Breast epithelium (tissue), 4 donors: ENCODE measurements at regions not wholly inside any gene's neighbourhood (a gene's known extent, or its start where the extent isn't known, plus 50 kb on each side); places are given as distances from the start of the nearest gene placed in this dataset.

Experiments
- DNase-seq, 2 donors: peaks; one replicate each; pipeline ENCODE4 v3.0.0-alpha.2; 2019; ENCODE audit warnings: low spot score in 2 of 2
- H3K27ac ChIP-seq, 2 donors: fragments of 200-600 bp; sonication (generic) in 1 of 2; one replicate each; pipeline ENCODE4 v1.5.1; 2016 to 2019; ENCODE audit warnings: mild to moderate bottlenecking in 1 of 2
- H3K27me3 ChIP-seq, 2 donors: fragments of 200-600 bp; sonication (generic) in 1 of 2; one replicate each; pipeline versions ENCODE4 v1.5.1 to v1.6.0; 2017 to 2019; ENCODE audit warnings: control low read depth in 1 of 2, mild to moderate bottlenecking in 1 of 2
- H3K36me3 ChIP-seq: fragments of 200-600 bp; one replicate; pipeline ENCODE4 v1.5.1; 2019
- H3K4me1 ChIP-seq, 2 donors: fragments of 200-600 bp; sonication (generic); one replicate each; pipeline ENCODE4 v1.5.1; 2016 to 2019; ENCODE audit warnings: control low read depth in 1 of 2
- H3K4me3 ChIP-seq, 3 donors: fragments of 200-600 bp; sonication (generic); 1 replicate in 2 of 3; 2 replicates in 1 of 3; pipeline ENCODE4 v1.5.1; 2016 to 2019; ENCODE audit warnings: mild to moderate bottlenecking in 3 of 3, moderate library complexity in 2 of 3
- H3K9me3 ChIP-seq, 2 donors: fragments of 200-600 bp; sonication (generic) in 1 of 2; one replicate each; pipeline ENCODE4 v1.5.1; 2016 to 2019; ENCODE audit warnings: control low read depth in 1 of 2
- POLR2A ChIP-seq: fragments of 450-650 bp; IDR thresholded peaks from one replicate; pipeline ENCODE4 v1.6.1; 2016; ENCODE audit warnings: antibody characterized with exemption, mild to moderate bottlenecking, moderate library complexity
- POLR2AphosphoS5 ChIP-seq, 3 donors: sonication (generic); formaldehyde crosslinking; IDR thresholded peaks; one replicate each; pipeline ENCODE4 v1.6.1; 2017; ENCODE audit warnings: antibody characterized with exemption in 3 of 3
- intact Hi-C: fragments of 100-400 bp; cut with DNase I; formaldehyde crosslinking; loops from one replicate; pipeline ENCODE4 v1.15.1; 2023; ENCODE audit warnings: low total_unique reads
- TF ChIP-seq, protein P1 (sequence below), 3 donors: fragments of 450-650 bp; IDR thresholded peaks; one replicate each; pipeline ENCODE4 v1.5.1; 2016 to 2017; ENCODE audit warnings: antibody characterized with exemption in 3 of 3, mild to moderate bottlenecking in 3 of 3, moderate library complexity in 3 of 3

DNA sequence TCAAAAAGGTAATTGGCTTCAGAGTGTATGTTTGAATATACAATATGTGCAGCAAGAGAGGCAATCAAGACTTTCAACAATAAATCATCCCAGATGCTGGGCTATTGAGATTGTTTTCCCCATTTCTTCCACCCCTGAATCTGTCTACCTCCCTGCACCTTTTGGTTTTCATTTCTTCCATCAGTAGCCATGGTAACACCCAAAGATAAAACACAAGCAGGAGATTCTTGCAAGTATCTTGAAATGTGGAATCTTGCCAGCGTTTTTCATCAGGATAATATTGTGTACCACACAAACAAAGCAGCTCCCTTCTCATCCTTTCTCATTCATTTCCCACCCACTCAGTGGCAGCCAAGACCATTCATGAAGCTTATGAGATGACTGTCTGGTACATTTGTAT lies 73.0 kb upstream of the NRSN1 start:
- H3K4me3 ChIP-seq, result no peak overlapping the region
- H3K36me3 ChIP-seq, result no peaks in the 10 kb centered on the region
- intact Hi-C loops, result no loop called here
- no peaks in the 10 kb centered on the region for H3K27me3 ChIP-seq
- TF ChIP-seq POLR2A (no peak), POLR2AphosphoS5 (IDR thresholded peaks at IDR 0.05) (no peak)
- TF ChIP-seq, protein P1, sequence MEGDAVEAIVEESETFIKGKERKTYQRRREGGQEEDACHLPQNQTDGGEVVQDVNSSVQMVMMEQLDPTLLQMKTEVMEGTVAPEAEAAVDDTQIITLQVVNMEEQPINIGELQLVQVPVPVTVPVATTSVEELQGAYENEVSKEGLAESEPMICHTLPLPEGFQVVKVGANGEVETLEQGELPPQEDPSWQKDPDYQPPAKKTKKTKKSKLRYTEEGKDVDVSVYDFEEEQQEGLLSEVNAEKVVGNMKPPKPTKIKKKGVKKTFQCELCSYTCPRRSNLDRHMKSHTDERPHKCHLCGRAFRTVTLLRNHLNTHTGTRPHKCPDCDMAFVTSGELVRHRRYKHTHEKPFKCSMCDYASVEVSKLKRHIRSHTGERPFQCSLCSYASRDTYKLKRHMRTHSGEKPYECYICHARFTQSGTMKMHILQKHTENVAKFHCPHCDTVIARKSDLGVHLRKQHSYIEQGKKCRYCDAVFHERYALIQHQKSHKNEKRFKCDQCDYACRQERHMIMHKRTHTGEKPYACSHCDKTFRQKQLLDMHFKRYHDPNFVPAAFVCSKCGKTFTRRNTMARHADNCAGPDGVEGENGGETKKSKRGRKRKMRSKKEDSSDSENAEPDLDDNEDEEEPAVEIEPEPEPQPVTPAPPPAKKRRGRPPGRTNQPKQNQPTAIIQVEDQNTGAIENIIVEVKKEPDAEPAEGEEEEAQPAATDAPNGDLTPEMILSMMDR (IDR thresholded peaks at IDR 0.05), result no peak
- H3K9me3 ChIP-seq, result no peaks in the 10 kb centered on the region
- H3K27ac ChIP-seq, result no peak overlapping the region
- no peak for DNase-seq
- no peaks in the 10 kb centered on the region for H3K4me1 ChIP-seq

GRCh38 chr6:24054388-24054787 lies 71.6 kb upstream of the NRSN1 start:
- no peaks in the 10 kb centered on the region for H3K36me3 ChIP-seq
- no peak overlapping the region for H3K4me3 ChIP-seq
- H3K27ac ChIP-seq, result no peak overlapping the region
- intact Hi-C loops, result no loop called here
- TF ChIP-seq, protein P1 (IDR thresholded peaks at IDR 0.05), result no peak
- TF ChIP-seq POLR2AphosphoS5 (IDR thresholded peaks at IDR 0.05) (no peak), POLR2A (no peak)
- no peak for DNase-seq
- H3K27me3 ChIP-seq, result no peaks in the 10 kb centered on the region
- no peaks in the 10 kb centered on the region for H3K9me3 ChIP-seq
- H3K4me1 ChIP-seq, result no peaks in the 10 kb centered on the region

DNA sequence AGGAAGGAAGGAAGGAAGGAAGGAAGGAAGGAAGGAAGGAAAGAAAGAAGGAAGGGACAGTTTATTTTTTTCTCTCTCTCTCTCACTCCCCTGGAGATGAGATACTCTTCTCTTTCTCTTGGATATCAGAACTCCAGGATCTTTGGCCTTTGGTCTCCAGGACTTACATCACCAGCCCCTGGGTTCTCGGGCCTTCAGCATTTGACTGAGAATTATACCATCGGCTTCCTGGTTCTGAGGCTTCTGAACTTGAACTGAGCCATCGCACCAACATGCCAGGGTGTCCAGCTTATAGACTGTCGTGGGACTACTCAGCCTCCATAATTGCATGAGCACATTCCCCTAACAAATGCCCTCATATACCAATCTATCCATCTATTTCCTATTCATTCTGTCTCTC lies 69.4 kb upstream of the NRSN1 start:
- intact Hi-C loops, result no loop called here
- no peak for DNase-seq

GRCh38 chr6:24057030-24057429 lies 69.0 kb upstream of the NRSN1 start:
- Histone ChIP-seq H3K4me3 (no peak overlapping the region), H3K9me3 (no peaks in the 10 kb centered on the region), H3K27ac (no peak overlapping the region), H3K4me1 (no peaks in the 10 kb centered on the region), H3K27me3 (no peaks in the 10 kb centered on the region), H3K36me3 (no peaks in the 10 kb centered on the region)
- DNase-seq, result no peak
- TF ChIP-seq POLR2A, result no peak
- TF ChIP-seq, protein P1 (IDR thresholded peaks at IDR 0.05), result no peak
- no peak for TF ChIP-seq POLR2AphosphoS5 (IDR thresholded peaks at IDR 0.05)
- intact Hi-C loops, result no loop called here

More for the DNA sequence above, 69.4 kb upstream of the NRSN1 start:
- no peaks in the 10 kb centered on the region for H3K9me3 ChIP-seq
- H3K27me3 ChIP-seq, result no peaks in the 10 kb centered on the region
- H3K36me3 ChIP-seq, result no peaks in the 10 kb centered on the region
- TF ChIP-seq, protein P1 (IDR thresholded peaks at IDR 0.05), result no peak
- no peak for TF ChIP-seq POLR2AphosphoS5 (IDR thresholded peaks at IDR 0.05)
- no peak for TF ChIP-seq POLR2A
- no peaks in the 10 kb centered on the region for H3K4me1 ChIP-seq
- H3K27ac ChIP-seq, result no peak overlapping the region
- no peak overlapping the region for H3K4me3 ChIP-seq

- DNase-seq, result no peak
- intact Hi-C loops, result no loop called here
- peaks cover 0 to 3% of the 10 kb centered on the region in 2 donors for H3K9me3 ChIP-seq
- no peaks in the 10 kb centered on the region for H3K4me1 ChIP-seq
- H3K4me3 ChIP-seq, result no peak overlapping the region
- no peaks in the 10 kb centered on the region for H3K27me3 ChIP-seq
- no peak overlapping the region for H3K27ac ChIP-seq
- TF ChIP-seq POLR2A, result no peak
- no peak for TF ChIP-seq POLR2AphosphoS5 (IDR thresholded peaks at IDR 0.05)
- TF ChIP-seq, protein P1 (IDR thresholded peaks at IDR 0.05), result no peak
- no peaks in the 10 kb centered on the region for H3K36me3 ChIP-seq
Measured at GRCh38 chr6:24060982-24061754, 64.8 kb upstream of the NRSN1 start.
